ENCODE measurements at regions not wholly inside any gene's neighbourhood (a gene's known extent, or its start where the extent isn't known, plus 50 kb on each side); places are given as distances from the start of the nearest gene placed in this dataset.
"Not testable (repeated sequence)": the region's sequence is repeated elsewhere in the genome, so short reads cannot be mapped to it uniquely, and the experiment has no call there.

DNA sequence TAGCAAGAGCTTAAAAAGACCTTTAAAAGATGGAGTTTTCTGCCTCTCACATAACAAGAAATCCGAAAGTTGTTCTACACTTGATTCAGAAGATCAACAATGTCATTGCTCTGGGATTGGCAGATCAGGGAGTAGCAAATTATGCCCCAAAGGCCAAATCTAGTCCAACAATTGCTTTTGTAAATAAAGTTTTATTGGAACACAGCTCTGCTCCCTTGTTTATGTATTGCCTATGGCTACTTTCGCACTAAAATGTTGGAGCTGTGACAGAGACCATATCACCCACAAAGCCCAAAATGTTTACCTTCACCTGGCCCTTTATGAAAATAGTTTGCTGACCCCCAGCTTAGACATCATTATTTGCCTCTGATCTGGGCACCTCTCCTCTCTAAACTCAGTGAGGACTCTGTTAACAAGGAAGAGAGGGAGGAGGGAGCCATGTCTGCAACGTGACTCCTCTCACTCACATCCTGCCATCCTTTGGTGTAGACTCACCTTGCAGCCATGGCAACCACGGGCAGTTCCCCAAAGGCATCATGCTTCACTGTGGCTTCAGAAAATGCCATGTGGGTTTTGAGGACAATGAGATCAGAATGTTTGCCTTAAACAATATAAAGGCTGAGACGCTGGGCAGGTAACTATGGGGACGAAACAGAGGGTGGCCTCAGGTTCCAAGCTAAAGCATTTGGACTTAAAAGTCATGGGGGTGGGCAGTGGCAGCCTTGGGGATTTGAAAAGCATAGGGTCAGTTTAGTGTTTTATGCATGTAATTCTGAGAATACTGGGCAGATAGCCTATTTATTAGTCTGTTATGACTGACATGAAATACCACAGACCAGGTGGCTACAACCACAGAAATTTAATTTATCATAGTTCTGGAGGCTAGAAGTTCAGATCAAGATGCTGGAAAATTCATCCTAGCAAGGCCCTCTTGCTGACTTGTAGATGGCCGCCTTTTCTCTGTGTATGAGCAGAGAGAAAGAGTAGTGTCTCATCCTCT, 149.7 kb upstream of the TNFAIP3 start:
- DNase-seq = no peak

GRCh38 chr6:137718903-137719302, 148.2 kb upstream of the TNFAIP3 start:
- DNase-seq = not testable (repeated sequence)

- no peak for DNase-seq
Observed at GRCh38 chr6:137722749-137723272, 144.2 kb upstream of the TNFAIP3 start.

GRCh38 chr6:137723273-137724017, 143.6 kb upstream of the TNFAIP3 start:
- DNase-seq = no peak

- DNase-seq = no peak
Observed at GRCh38 chr6:137724018-137724403, 143.0 kb upstream of the TNFAIP3 start.

- DNase-seq = no peak
Observed at GRCh38 chr6:137724495-137725211, 142.4 kb upstream of the TNFAIP3 start.

DNA sequence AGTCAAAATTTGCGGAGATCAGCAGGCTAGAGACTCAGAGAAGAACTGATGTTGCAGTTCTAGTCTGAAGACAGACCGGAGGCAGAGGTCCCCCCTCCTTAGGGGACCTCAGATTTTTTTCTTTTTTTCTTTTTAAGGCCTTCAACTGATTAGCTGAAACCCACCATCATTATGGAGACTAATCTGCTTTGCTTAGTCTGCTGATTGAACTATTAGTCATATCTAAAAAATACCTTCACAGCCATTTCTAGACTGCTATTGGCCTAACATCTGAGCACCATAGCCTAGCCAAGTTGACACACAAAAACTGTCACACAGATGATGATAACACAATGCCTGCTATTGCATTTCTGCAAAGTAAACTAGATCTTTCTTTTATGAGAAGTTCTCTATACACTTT, 141.1 kb upstream of the TNFAIP3 start:
- DNase-seq = no peak

GRCh38 chr6:137726582-137726981, 140.5 kb upstream of the TNFAIP3 start:
- DNase-seq = no peak

DNA sequence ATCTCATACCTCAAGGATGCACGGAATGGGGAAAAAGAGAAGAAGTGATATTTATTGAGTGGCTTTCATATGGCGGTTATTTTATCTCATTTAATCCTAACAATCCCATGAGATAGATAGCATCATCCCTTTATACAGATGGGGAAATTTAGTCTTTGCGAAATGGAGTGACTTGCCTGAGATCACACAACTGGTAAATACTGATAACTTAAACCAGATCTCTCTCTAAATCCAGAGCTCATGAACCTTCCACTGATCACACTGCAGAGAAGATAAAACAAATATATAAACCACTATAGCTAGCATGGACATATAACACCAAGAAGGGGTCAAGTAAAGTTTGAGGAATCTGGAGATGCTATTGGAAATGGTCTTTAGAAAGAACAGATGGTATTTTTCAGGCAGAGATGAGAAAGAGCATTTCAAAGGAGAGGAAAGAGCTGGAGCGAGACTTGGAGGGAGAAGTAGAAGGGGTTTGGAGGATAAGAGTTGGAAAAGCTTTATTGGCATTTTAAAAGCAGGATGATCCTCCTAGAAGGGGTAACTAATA, 139.8 kb upstream of the TNFAIP3 start:
- no peak for DNase-seq

- no peak for DNase-seq
Observed at GRCh38 chr6:137728386-137729349, 138.4 kb upstream of the TNFAIP3 start.

GRCh38 chr6:137729866-137730629, 137.0 kb upstream of the TNFAIP3 start:
- no peak for DNase-seq

- DNase-seq = no peak
Observed at GRCh38 chr6:137731600-137731959, 135.5 kb upstream of the TNFAIP3 start.

GRCh38 chr6:137731960-137732616, 135.0 kb upstream of the TNFAIP3 start:
- no peak for DNase-seq

- DNase-seq = no peak
Observed at GRCh38 chr6:137733372-137733771, 133.7 kb upstream of the TNFAIP3 start.

- no peak for DNase-seq
Observed at GRCh38 chr6:137734005-137734874, 132.8 kb upstream of the TNFAIP3 start.

DNA sequence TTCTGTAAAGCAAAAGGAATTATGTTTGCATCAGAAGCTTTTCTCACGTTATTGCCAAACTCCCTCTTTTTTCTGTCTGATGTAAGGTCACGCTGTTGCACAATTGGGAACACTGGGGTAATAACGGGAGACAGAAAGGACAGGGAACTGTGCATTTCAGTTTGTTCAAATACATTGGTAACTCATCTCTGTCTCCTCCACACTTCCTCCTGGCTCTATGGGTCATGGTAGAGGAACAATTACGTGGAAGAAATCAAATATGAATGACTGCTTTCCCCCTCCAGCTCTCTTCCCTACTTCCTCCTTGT, 132.2 kb upstream of the TNFAIP3 start:
- no peak for DNase-seq

DNA sequence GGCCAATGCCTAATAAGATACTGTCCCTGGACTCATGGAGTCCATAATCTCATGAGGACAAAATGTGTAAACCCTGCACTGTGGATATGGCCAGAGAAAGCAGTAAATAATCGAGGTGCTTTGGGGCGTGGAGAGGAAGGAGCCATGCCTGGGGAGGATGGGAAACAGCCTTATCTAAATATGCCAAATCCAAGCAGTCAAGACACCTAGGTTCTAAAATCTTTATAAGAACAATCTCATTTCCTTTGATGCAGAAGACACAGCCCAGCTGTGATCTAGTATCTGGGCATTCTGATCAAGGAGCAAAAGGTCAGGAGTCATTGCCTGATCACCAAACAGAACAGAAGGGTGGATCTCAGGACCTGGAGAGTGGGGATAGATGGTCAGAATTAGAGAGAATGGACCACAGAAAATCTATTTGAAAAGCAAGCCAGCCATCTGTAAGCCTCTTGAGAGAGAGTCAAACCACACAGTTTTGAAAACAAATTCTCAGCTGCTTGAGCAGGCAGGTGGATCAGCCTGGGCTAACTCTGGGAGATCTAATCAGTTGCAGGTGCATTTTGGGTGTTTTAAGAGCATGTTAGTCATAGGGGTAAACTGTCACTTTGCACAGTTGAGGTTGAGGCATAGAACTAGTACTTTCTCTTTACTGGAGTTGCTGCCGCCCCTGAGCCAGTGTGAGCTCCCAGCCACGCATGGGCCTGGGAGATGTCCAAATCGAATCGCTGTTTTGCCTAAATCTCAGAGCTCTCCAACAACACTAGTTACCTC, 130.8 kb upstream of the TNFAIP3 start:
- no peak for DNase-seq

DNA sequence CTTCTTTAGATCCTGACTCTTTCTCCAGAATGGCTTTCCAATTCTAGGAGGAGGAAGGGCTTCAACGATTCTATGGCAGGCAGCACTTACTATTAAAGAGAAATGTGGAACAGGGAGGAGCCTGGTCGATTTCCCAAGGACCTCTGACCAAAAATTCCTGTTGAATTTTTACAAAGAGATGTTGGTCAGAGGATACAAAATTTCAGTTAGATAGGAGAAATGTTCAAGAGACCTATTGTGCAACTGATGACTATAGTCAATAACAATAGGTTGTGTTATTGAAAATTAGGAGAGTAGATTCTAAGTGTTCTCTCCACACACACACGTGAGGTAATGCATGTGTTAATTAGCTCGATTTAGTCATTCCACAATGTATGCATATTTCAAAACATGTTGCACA, 130.1 kb upstream of the TNFAIP3 start:
- no peak for DNase-seq

Measured in right forelimb (tissue), 1 donor.